PC-9 (cell line): ENCODE measurements at regions not wholly inside any gene's neighbourhood (a gene's known extent, or its start where the extent isn't known, plus 50 kb on each side); places are given as distances from the start of the nearest gene placed in this dataset.

Experiments used
- EZH2 ChIP-seq: fragments of 200-600 bp; sonication (generic); IDR thresholded peaks from 2 replicates; pipeline ENCODE4 v1.8.0; 2017; ENCODE audit warnings: antibody characterized with exemption, low read depth
- TF ChIP-seq, protein P1 (sequence below): fragments of 200-600 bp; sonication (generic); conservative IDR thresholded peaks from 2 replicates; pipeline ENCODE4 v1.6.1; 2017; ENCODE audit warnings: mixed run types, antibody characterized with exemption, mild to moderate bottlenecking, moderate library complexity

DNA sequence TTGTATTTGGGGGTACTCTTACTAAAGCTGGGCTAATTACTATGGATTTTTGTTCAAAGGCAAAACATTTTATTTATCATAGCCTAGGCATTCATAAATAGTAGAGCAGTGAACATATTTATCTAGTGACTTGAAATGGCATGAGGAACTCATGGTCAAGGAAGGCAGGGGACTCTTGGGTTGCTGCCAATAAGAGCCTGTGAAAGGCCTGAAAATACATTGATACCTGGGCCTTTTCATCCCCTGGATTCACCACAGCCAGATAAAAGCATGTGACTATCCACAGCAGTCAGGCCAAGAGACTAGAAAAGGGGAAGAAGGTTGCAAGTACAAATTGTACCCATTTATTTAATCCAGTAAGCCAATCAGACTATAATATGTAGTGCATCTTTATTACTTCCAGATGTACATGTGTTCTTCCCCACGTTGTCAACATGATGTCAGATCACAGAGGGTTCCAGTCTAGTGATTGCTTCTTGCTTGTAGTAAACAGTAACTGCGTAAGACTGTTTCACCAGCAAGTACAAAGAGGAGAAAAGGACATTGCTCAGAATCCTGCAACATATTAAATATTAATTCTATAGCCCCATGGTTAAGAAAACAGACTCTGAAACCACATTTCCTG, 409.7 kb downstream of the NOVA1 start:
- TF ChIP-seq, protein P1, sequence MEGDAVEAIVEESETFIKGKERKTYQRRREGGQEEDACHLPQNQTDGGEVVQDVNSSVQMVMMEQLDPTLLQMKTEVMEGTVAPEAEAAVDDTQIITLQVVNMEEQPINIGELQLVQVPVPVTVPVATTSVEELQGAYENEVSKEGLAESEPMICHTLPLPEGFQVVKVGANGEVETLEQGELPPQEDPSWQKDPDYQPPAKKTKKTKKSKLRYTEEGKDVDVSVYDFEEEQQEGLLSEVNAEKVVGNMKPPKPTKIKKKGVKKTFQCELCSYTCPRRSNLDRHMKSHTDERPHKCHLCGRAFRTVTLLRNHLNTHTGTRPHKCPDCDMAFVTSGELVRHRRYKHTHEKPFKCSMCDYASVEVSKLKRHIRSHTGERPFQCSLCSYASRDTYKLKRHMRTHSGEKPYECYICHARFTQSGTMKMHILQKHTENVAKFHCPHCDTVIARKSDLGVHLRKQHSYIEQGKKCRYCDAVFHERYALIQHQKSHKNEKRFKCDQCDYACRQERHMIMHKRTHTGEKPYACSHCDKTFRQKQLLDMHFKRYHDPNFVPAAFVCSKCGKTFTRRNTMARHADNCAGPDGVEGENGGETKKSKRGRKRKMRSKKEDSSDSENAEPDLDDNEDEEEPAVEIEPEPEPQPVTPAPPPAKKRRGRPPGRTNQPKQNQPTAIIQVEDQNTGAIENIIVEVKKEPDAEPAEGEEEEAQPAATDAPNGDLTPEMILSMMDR, result no peak
- TF ChIP-seq EZH2, result no peak
